ENCODE measurements at regions not wholly inside any gene's neighbourhood (a gene's known extent, or its start where the extent isn't known, plus 50 kb on each side); places are given as distances from the start of the nearest gene placed in this dataset.

- TF ChIP-seq CTCF (IDR thresholded peaks at IDR 0.05), result no peak
- TF ChIP-seq POLR2A (IDR thresholded peaks at IDR 0.05), result no peak
Observed at GRCh38 chr2:67974559-67975430, 88.0 kb downstream of the C1D start.

Measured in adrenal gland (tissue), 5 donors.